Fibroblast of skin of abdomen (primary cell): ENCODE measurements at regions not wholly inside any gene's neighbourhood (a gene's known extent, or its start where the extent isn't known, plus 50 kb on each side); places are given as distances from the start of the nearest gene placed in this dataset.

Experiments
- DNase-seq: peaks from one replicate; pipeline ENCODE4 v3.0.0-alpha.2; 2013

- no peak for DNase-seq
Measured at GRCh38 chr2:122519366-122519765, 763.9 kb downstream of the TSN start.

- no peak for DNase-seq
Measured at GRCh38 chr2:122519821-122520611, 764.6 kb downstream of the TSN start.

- DNase-seq, result no peak
Measured at GRCh38 chr2:122523143-122523542, 767.7 kb downstream of the TSN start.

GRCh38 chr2:122523981-122524380, 768.5 kb downstream of the TSN start:
- DNase-seq, result no peak

- DNase-seq, result peak; percentile 81
Measured at GRCh38 chr2:122525336-122525735, 769.9 kb downstream of the TSN start.

- DNase-seq, result peak; percentile 67
Measured at GRCh38 chr2:122528061-122528460, 772.6 kb downstream of the TSN start.

- DNase-seq, result peak; percentile 90
Measured at GRCh38 chr2:122528958-122529705, 773.7 kb downstream of the TSN start.

- DNase-seq, result no peak
Measured at GRCh38 chr2:122530814-122531213, 775.4 kb downstream of the TSN start.

- DNase-seq, result no peak
Measured at GRCh38 chr2:122531290-122532071, 776.0 kb downstream of the TSN start.

GRCh38 chr2:122532072-122532344, 776.6 kb downstream of the TSN start:
- no peak for DNase-seq

GRCh38 chr2:122532481-122532880, 777.0 kb downstream of the TSN start:
- no peak for DNase-seq

GRCh38 chr2:122535960-122536505, 780.6 kb downstream of the TSN start:
- no peak for DNase-seq

- DNase-seq, result no peak
Measured at GRCh38 chr2:122539311-122539710, 783.9 kb downstream of the TSN start.

GRCh38 chr2:122539920-122540319, 784.5 kb downstream of the TSN start:
- DNase-seq, result no peak

GRCh38 chr2:122542236-122542635, 786.8 kb downstream of the TSN start:
- DNase-seq, result no peak

- no peak for DNase-seq
Measured at GRCh38 chr2:122542646-122543045, 787.2 kb downstream of the TSN start.

GRCh38 chr2:122543815-122544214, 788.4 kb downstream of the TSN start:
- peak; percentile 58 for DNase-seq

- no peak for DNase-seq
Measured at GRCh38 chr2:122545821-122546220, 790.4 kb downstream of the TSN start.

GRCh38 chr2:122562775-122563174, 807.3 kb downstream of the TSN start:
- peak; percentile 8 for DNase-seq

GRCh38 chr2:122563781-122564180, 808.3 kb downstream of the TSN start:
- DNase-seq, result peak; percentile 14

GRCh38 chr2:122564843-122565242, 809.4 kb downstream of the TSN start:
- no peak for DNase-seq

GRCh38 chr2:122565364-122565763, 809.9 kb downstream of the TSN start:
- DNase-seq, result no peak

GRCh38 chr2:122570641-122571040, 815.2 kb downstream of the TSN start:
- no peak for DNase-seq
